NCI-H774 (cell line): ENCODE measurements at regions not wholly inside any gene's neighbourhood (a gene's known extent, or its start where the extent isn't known, plus 50 kb on each side); places are given as distances from the start of the nearest gene placed in this dataset.
"Not testable (repeated sequence)": the region's sequence is repeated elsewhere in the genome, so short reads cannot be mapped to it uniquely, and the experiment has no call there.

Experiments
- DNase-seq: peaks from one replicate; lab custom pipeline; 2025; lab: John Stamatoyannopoulos, UW

DNA sequence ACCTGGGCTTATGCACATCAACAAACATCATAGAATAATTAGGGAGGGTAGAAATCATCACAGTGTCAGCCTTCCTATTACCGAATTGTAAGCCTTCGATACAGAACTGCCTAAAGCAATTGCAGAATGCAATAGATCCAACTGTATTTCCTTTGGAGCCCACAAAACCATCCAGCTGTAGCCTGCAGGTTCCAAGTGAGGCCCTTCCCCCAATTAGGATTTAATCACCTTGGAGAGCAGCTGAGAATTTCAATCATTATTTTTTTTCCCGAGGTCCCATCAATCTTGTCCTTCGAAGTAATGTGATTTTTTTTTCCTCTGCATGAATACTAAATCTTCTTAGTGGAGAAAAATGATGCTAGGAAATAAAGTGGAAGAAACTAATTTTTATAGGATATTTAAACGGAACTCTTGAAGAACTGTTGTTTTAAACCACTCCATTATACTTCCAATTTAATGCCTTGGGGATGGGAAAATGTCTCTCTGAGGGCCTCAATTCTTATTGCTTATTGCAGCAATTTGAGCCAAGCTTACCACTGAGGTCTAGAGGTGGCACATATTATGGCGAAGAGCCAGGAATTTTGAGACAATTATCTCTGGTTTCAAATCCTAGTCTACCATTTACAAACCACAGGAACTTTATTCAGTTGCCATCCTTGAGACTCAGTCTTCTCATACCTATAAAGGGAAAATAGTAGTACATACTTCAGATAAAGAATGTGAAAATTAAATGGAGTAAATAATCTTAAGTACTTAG, 953.4 kb upstream of the IGFBP7 start:
- no peak for DNase-seq

DNA sequence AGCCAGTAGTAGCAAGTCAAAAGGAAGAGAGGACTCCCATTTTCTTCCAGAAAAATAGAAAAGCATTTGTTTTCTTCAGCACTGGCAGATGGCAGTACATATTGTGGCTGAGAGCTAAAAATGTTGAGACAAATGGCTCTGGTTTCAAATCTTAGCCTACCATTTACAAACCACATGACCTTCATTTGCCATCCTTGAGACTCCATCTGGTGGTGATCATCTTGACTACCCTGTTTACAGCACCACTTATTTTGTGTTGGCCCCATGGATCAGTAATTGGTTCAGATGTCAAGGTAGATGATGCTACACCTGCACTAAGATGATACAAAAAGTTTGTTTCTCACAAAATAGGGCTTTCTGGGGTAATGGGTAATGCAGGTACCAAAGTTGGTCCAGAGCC, 951.8 kb upstream of the IGFBP7 start:
- no peak for DNase-seq

DNA sequence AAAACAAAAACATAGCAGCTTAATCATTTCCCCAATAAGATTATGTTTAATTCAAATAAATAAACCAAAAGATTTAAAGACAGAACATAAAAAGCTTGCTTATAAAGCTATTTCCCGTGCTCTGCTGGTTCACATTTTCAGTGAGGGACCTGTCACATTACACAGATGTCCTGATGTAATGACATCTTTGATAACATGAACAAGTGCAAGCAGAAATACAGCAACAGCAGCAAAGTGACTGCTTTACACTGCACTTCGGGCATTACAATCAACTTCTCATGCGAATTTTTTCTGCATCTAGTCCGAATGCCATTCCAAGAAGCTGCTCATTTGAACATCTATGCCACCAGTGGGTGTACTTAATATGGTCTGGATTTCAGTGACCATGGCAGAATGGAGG, 940.3 kb upstream of the IGFBP7 start:
- DNase-seq = no peak

DNA sequence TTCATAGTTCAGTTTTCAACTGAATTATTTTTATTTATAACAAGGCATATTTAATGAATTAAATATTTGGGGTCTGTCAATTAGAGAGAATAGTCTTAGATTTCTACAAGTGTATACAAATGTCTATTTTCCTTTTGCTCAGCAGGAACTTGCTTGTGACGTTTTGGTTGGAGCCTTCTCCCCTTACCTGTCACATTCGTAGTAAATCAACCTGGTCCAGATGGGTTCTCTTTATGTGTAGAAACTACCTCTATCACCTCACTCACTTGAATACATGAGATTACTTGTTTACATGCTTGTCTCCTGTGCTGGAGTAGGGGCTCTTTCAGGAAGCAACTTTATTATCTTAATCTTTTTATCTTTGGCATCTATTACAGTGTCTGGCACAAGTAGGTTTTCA, 938.3 kb upstream of the IGFBP7 start:
- DNase-seq = no peak

GRCh38 chr4:58042176-58042575, 932.0 kb upstream of the IGFBP7 start:
- DNase-seq = no peak

- DNase-seq = no peak
Measured at GRCh38 chr4:57993944-57994343, 883.8 kb upstream of the IGFBP7 start.

DNA sequence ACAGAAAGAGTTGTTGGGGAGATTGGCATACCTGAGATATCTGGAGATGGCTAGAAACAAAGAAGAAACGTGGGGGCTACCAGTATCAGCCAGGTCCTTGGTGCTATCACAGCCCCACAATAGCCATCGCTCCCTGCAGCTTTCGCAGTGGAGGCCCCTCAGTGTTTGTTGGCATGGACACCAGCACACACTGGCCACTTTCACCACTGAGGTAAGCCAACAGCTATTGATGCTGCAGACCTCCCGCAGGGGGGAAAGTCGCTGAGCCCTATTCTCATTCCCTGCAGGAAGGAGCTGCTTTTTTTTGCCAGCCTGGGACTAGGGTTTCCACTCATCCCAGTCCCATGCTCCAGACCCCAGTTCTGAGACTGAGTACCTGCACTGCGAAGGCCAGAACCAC, 879.2 kb upstream of the IGFBP7 start:
- DNase-seq = no peak

DNA sequence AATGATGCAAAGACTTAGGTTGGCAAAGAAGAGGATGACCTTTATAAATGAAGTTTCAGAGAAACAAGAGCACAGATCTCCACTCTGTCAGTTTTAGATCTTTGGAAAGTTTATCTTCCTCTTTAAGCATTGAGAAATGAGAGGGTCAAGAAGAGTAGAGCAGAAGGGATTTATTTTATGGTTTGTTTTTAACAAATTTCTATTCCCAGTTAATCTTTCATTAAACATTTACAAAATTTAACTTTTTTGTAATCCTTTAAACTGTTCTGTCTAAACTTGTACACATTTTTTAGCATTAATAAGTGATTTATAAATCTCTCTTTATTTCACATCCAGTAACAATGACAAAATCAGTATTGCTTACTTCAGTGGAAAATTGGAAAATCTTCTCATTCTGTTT, 875.0 kb upstream of the IGFBP7 start:
- DNase-seq = no peak

GRCh38 chr4:57981123-57981522, 870.9 kb upstream of the IGFBP7 start:
- no peak for DNase-seq

DNA sequence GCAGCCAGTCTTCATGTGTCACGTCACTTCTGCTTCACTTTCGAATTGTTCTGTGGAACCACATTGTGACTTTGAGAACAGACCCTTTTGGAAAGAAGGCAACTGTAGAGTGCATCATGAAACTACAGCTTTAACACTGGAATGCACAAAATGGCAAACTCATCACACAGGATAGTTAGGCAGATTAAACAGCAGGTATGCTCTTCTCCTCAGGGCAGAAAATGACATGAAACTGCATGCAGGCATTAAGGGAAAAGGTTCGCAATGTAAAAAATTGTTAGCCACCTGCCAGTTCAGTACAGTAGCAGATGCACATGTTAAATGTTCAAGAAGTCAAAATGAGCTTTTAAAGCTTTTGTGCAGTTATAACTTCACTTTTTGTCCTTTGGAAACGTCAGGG, 864.6 kb upstream of the IGFBP7 start:
- no peak for DNase-seq

- no peak for DNase-seq
Measured at GRCh38 chr4:57973819-57974218, 863.6 kb upstream of the IGFBP7 start.

DNA sequence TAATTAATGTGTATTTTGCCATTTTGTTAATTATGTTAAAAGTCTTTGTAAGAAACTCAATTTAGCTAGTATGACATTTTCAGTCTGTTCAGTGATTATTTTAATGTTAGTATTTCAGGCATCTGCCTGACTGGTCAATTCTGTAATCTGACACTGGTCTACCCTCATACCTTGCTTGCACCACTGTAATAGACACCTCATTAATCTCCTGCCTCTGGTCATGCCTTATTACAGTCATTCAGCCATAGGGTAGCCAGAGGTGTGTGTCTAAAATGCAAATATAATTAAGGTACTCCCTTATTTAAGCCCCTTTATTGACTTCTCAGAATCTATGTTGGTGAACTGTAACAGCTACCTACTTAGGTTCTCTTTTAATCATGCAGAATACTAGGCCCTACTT, 861.1 kb upstream of the IGFBP7 start:
- DNase-seq = peak; percentile 17

DNA sequence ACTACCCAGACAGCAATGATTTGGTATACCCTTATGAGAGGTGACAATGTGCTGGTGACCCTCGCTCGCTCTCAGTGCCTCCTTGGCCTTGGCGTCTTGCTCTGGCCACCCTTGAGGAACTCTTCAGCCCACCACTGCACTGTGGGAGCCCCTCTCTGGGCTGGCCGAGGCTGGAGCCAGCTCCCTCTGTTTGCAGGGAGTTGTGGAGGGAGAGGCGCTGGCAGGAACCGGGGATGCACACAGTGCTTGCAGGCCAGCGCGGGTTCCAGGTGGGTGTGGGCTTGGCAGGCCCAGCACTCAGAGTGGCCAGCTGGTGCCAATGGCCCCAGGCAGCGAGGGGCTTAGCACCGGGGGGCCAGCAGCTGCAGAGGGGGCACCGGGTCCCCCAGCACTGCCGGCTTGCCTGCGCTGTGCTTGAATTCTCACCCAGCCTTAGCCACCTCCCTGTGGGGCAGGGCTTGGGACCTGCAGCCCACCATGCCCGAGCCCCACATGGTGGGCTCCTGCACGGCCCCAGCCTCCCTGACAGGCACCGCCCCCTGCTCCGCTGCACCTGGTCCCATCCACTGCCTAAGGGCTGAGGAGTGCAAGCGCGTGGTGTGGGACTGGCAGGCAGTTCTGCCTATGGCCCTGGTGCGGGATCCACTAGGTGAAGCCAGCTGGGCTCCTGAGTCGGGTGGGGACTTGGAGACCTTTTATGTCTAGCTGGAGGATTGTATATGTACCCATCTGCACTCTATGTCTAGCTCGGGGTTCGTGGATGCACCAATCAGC, 857.0 kb upstream of the IGFBP7 start:
- no peak for DNase-seq

DNA sequence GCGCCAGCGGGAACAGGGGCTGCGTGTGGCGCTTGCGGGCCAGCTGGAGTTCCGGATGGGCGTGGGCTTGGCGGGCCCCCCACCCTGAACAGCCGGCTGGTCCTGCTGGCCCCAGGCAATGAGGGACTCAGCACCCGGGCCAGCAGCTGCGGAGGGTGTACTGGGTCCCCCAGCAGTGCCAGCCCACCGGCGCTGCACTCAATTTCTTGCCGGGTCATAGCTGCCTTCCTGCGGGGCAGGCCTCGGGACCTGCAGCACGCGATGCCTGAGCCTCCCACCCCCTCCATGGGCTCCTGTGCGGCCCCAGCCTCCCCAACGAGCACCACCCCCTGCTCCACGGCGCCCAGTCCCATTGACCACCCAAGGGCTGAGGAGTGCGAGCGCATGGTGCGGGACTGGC, 855.2 kb upstream of the IGFBP7 start:
- not testable (repeated sequence) for DNase-seq

GRCh38 chr4:57945298-57945697, 835.1 kb upstream of the IGFBP7 start:
- no peak for DNase-seq

DNA sequence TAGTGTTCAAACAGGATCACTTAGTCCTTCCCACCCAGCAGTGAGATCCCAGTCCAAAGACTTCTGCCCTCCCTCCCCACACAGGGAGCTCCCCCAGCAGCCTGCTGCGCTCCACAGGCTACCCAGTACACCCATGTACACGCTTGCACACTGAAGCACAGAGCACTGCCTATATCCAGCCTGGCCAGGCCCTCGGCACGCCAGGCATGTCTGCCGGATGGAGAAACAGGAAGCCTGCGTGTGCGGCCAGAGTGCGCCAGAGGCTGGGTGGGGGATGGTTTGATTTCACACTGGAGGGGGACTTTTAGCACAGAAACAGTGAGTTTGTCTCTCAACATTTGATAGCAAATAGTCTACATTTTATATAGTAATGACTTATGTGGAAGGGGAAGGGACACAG, 833.5 kb upstream of the IGFBP7 start:
- no peak for DNase-seq

GRCh38 chr4:57937326-57937725, 827.1 kb upstream of the IGFBP7 start:
- not testable (repeated sequence) for DNase-seq

GRCh38 chr4:57926311-57926710, 816.1 kb upstream of the IGFBP7 start:
- DNase-seq = no peak

DNA sequence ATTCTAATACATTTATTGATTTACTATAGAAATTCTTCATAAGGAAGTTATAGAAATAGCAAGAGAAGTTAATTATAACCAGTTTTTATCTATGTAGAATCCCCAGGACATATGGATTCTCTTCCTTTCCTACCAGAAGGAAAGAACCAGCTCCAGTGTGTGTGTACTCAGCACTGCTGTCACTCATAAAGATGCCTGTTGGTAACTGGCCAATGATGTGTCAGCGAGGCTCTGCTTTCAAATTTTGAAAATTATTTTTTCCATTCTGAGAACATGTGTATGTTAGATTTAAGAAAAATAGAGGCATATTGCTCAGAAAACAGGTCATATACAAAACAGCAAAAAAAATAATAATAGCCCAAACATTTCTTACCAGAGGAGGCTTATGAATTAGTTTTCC, 814.8 kb upstream of the IGFBP7 start:
- DNase-seq = no peak

DNA sequence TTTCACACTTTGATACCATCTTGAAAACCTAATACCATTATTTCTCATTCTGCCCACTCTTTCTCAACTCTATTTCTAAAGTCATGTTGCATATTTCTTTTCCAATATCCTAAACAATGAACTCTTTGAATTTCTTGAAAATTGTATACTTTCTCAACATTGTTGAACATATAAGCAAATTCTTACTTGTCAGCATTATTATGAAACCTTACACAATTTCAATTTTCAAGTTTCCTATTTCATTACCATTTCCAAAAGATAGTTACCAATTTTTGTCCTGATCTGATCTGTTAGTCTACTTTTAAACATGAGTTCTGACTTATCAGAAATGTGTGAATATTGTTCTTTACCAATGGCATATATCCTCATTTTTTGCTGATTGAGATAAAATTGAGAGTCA, 806.3 kb upstream of the IGFBP7 start:
- no peak for DNase-seq

DNA sequence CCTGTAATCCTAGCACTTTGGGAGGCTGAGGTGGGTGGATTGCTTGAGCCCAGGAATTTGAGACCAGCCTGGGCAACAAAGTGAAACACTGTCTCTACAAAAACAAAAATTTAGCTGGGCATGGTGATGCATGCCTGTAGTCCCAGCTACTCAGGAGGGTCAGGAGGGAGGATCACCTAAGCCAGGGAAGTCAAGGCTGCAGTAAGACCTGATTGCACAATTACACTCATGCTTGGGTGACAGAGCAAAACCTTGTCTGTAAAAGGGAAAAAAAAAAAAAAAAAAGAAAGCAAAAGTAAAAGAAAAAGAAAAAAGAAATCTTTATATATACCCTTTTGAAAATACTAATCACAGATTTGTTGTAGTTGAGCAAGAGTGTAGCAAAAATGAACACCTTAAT, 801.0 kb upstream of the IGFBP7 start:
- DNase-seq = no peak

GRCh38 chr4:57910151-57910550, 800.0 kb upstream of the IGFBP7 start:
- no peak for DNase-seq

DNA sequence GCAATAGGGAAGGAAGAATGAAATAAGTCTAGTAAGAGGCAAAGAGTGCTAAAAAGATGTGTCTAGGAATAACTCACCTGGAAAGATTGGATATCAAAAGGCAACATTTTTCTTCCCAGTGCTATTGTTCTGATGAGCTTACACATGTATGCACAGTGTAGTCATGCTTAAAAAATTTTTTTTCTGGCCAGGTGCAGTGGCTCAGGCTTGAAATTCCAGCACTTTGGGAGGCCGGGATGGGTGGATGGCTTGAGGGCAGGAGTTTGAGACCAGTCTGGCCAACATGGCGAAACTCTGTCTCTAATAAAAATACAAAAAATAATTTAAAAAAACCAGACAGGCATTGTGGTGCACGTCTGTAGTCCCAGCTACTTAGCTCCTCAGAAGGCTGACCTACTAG, 795.8 kb upstream of the IGFBP7 start:
- DNase-seq = no peak

GRCh38 chr4:57877047-57877458, 766.9 kb upstream of the IGFBP7 start:
- no peak for DNase-seq
